GM18519 (cell line): ENCODE measurements at regions not wholly inside any gene's neighbourhood (a gene's known extent, or its start where the extent isn't known, plus 50 kb on each side); places are given as distances from the start of the nearest gene placed in this dataset.

Source experiments
- ATAC-seq: cut with Tn5 transposase; IDR thresholded peaks from one replicate; pipeline ENCODE4 v1.9.1; 2021; ENCODE audit warnings: mild to moderate bottlenecking, moderate library complexity; ENCODE audit not compliant: unreplicated experiment, low FRiP score

GRCh38 chr3:110710603-110711002 lies 361.0 kb upstream of the NECTIN3 start:
- no peak for ATAC-seq

GRCh38 chr3:110711130-110711832 lies 360.3 kb upstream of the NECTIN3 start:
- ATAC-seq, result no peak

GRCh38 chr3:110711851-110712516 lies 359.6 kb upstream of the NECTIN3 start:
- no peak for ATAC-seq

DNA sequence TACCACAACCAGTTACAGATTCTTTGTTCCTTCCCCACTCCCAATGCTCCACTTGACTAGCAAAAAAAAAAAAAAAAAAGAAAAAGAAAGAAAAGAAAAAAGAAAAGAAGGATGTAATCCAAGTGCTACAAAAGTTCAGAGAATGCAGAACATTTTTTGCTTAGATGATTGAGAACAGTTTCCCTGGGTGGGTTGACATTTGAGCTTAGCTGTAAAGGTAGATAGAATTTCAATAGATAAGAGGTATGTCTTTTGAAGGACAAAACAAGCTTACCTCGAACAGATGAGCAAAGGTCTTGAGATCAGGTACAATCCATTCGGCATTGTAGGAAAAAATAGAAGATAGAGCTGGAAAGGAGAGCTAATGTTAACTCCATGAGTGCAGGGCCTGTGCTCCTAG lies 344.6 kb upstream of the NECTIN3 start:
- ATAC-seq, result no peak

DNA sequence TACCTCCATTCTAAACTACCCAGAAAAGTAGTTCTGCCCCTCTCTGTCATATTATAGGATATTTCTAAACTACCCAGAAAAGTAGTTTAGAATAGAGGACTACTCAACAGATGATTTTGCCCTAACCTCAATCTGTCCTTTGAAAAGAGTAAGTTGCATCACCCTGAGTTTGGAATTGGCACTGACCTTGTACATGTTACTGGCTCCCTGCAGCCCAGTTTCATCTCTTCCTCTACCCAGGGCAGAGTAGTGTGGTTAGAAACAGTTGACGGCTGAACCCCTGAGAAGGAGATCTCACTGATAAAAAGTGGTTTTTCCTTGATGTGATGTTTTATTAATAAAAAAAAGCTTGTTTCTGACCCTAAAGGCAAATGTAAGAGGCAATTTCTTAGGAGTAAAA lies 340.5 kb upstream of the NECTIN3 start:
- no peak for ATAC-seq

DNA sequence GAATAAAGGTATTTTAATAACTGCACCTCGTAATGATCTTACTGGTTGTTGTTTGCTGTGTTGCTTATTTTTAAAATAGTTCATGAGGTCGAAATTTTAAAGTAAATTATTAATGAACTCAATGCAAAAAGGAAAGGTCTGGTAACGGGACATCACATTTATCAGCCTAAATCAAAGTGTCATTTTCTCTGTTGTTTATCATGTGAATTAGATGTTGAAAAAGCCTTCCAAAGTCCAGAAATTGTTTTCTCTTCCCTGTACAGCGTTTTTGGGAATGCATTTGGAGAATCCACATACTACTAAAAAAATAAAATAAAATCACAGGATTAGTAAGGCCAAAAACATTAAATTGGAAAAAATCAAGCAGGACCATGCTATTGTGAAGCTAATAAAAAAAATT lies 339.2 kb upstream of the NECTIN3 start:
- ATAC-seq, result no peak

DNA sequence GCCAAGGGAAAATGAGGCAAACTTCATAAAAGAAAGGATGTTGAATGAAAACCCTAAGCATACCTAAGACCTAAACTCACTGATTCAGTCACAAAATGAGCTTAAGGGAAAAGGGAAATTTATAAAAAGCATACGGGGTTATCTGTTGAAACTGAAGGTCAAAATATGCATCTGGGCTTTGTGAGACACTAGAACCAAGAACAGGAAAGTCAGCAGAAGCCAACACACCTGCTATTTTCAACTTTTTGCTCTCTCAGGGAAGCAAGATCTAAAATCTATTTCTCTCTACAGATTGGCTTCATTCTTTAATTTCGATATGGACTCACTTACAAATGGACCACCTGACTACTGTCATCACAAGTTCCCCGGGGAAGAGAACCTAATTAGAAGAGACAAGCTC lies 338.6 kb upstream of the NECTIN3 start:
- ATAC-seq, result no peak

- no peak for ATAC-seq
These were observed 337.1 kb upstream of the NECTIN3 start for GRCh38 chr3:110734524-110734923.

GRCh38 chr3:110736332-110736731 lies 335.3 kb upstream of the NECTIN3 start:
- peak; percentile 95 for ATAC-seq

- ATAC-seq, result no peak
These were observed 333.1 kb upstream of the NECTIN3 start for GRCh38 chr3:110738531-110738930.

DNA sequence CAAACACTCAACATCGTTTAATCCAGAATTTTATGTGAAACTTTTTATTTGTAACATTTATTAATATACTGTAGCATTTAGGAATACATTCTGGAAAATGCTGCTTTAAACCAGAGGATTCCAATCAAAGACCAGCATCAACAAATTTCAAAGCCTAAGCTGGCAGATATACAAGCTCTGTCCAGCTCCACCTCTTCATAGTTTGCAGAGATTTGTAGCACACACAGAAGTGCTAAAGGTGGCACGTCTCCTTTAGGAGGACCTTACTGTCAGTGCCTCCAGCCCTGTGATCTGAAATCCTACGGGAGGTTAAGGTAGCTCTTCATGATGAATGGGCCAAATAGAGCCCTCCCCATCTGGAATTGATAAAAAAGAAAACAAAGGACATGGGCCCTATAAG lies 329.7 kb upstream of the NECTIN3 start:
- ATAC-seq, result no peak

DNA sequence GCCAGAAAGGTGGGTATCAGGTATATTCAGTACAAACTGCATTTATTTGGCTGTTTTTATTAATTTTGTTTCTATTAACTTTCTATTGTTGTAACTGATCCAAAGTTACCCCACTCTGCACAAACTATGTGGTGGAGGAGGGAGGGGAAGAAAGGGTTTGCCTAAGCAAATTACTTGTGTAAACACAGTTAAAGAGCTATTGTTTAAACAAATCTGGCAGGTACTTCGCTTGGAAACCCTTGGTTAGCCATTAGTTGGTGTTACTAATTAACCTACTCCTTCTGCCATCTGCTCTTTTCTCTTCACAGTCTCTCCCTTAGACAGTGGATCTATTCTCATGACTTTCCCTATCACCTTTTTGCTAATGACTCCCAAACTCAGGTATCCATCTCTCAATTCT lies 328.4 kb upstream of the NECTIN3 start:
- ATAC-seq, result no peak

- ATAC-seq, result no peak
These were observed 327.6 kb upstream of the NECTIN3 start for GRCh38 chr3:110743984-110744383.

- no peak for ATAC-seq
These were observed 326.9 kb upstream of the NECTIN3 start for GRCh38 chr3:110744723-110745122.

DNA sequence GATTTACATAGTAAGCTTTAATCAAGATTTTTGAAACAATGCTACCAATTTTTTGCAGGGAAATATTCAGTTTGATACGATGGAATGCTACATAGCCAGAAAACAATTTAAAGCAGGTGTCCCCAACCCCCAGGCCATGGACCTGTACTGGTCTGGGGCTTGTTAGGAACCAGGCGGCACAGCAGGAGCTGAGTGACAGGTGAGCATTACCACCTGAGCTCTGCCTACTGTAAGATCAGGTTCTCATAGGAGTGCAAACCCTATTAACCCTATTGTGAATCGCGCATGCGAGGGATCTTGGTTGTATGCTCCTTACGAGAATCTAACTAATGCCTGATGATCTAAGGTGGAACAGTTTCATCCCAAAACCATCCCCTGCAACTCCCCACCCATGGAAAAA lies 322.6 kb upstream of the NECTIN3 start:
- no peak for ATAC-seq

GRCh38 chr3:110750201-110750600 lies 321.4 kb upstream of the NECTIN3 start:
- ATAC-seq, result no peak

- no peak for ATAC-seq
These were observed 319.3 kb upstream of the NECTIN3 start for GRCh38 chr3:110752307-110752706.

GRCh38 chr3:110753516-110753915 lies 318.1 kb upstream of the NECTIN3 start:
- no peak for ATAC-seq

DNA sequence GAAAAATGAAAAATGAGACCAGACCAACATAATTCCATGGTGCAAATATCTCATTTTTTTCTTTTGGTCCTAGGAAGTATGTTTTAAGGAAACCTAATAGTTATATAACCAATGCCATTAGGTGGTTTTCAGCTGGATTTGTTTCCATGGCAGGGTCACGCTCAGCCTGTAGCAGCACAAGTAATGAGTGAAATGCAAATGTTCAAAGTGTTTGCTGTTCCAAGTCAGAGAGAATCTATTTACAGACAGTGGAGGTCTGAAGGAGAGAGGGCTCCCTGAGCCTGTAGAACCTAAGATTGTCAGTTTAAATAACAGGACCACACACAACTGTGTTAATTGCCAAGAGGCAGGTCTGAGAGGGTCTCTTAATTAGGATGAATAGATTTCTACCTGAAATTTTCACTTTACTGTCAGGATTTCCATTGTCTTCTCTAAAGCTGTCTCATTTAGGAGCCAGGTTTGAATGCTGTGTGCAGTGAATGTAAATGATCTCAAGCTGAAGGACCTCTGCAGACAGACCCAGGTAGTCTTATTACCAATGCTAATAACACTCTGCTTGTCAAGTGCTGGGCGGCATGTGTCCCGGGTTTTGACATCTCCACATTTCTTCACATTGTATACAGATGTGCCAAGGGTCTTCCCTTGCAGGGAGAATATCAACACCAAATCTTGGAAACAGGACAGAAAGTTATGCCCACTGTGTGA lies 317.3 kb upstream of the NECTIN3 start:
- no peak for ATAC-seq

DNA sequence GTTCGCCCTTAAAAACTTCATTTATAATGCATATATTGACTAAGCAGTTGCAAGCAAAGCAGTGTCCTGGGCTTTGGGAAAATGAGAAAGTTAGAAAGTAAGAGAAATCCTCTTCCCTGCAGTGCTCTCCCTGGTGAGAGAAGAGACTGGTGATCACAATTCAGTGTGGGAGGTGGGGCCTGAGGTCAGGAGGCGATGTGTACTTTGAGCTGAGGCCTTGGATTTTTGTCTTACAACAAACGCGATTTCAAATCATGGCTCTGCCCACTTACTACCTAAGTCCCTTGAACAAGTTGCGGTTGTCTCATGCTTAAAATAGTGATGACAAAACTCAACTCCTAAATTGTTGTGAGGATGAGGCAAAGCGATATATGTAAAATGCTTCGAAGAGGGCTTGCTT lies 316.3 kb upstream of the NECTIN3 start:
- ATAC-seq, result no peak

- ATAC-seq, result no peak
These were observed 314.9 kb upstream of the NECTIN3 start for GRCh38 chr3:110756705-110757104.

- no peak for ATAC-seq
These were observed 313.4 kb upstream of the NECTIN3 start for GRCh38 chr3:110758208-110758607.
